OCI-LY7 (cell line): ENCODE measurements at regions not wholly inside any gene's neighbourhood (a gene's known extent, or its start where the extent isn't known, plus 50 kb on each side); places are given as distances from the start of the nearest gene placed in this dataset.

Source experiments
- BruUV-seq: library from RNA; stranded (reverse); fragments of 400-500 nt; replicated peaks from 2 replicates; lab custom pipeline; 2021; lab: Mats Ljungman, UMichigan
- CTCF ChIA-PET: fragments of 300-600 bp; sonication (Branson Sonifier 250); formaldehyde crosslinking; loops from one replicate; lab custom pipeline; 2022; ENCODE audit warnings: antibody characterized with exemption; ENCODE audit not compliant: unreplicated experiment; lab: Charles Lee
- POLR2A ChIA-PET: fragments of 300-600 bp; sonication (Branson Sonifier 250); formaldehyde crosslinking; loops from one replicate; lab custom pipeline; 2022; ENCODE audit warnings: antibody characterized with exemption; lab: Charles Lee
- DNase-seq: peaks from one replicate; pipeline ENCODE4 v3.0.0-alpha.2; 2015; ENCODE audit warnings: low spot score
- H2AFZ ChIP-seq: fragments of 200-600 bp; sonication (generic), shearing (Covaris generic); 2 replicates; pipeline ENCODE4 v1.6.1; 2014; ENCODE audit warnings: mild to moderate bottlenecking, antibody characterized with exemption, low read length, moderate library complexity
- H3K27ac ChIP-seq: fragments of 200-600 bp; sonication (generic); 2 replicates; pipeline ENCODE4 v1.5.1; 2014; ENCODE audit warnings: mixed run types, low read depth, mild to moderate bottlenecking, moderate library complexity, low read length, inconsistent platforms; ENCODE audit not compliant: poor library complexity, severe bottlenecking
- H3K36me3 ChIP-seq: fragments of 200-600 bp; sonication (generic); 2 replicates; pipeline ENCODE4 v1.6.1; 2014; ENCODE audit warnings: mild to moderate bottlenecking, antibody characterized with exemption, low read length, moderate library complexity, mixed read lengths; ENCODE audit not compliant: insufficient read depth
- H3K4me1 ChIP-seq: fragments of 200-600 bp; sonication (generic); 2 replicates; pipeline ENCODE4 v1.5.1; 2014; ENCODE audit warnings: mild to moderate bottlenecking, low read length; ENCODE audit not compliant: insufficient read depth, poor library complexity, severe bottlenecking
- H3K4me2 ChIP-seq: fragments of 200-600 bp; sonication (generic); 2 replicates; pipeline ENCODE4 v1.6.1; 2014; ENCODE audit warnings: mild to moderate bottlenecking, low read length
- H3K4me3 ChIP-seq: fragments of 200-600 bp; sonication (generic); 2 replicates; pipeline ENCODE4 v1.5.1; 2014; ENCODE audit warnings: mild to moderate bottlenecking, low read depth, low read length; ENCODE audit not compliant: poor library complexity, severe bottlenecking
- H3K79me2 ChIP-seq: fragments of 200-600 bp; sonication (generic); 2 replicates; pipeline ENCODE4 v1.6.1; 2016; ENCODE audit warnings: low read depth, mild to moderate bottlenecking, low read length, moderate library complexity, mixed read lengths; ENCODE audit not compliant: insufficient read depth
- H3K9me2 ChIP-seq: fragments of 200-600 bp; sonication (generic); 2 replicates; pipeline ENCODE4 v1.6.1; 2016; ENCODE audit warnings: mild to moderate bottlenecking, low read length, mixed read lengths; ENCODE audit not compliant: insufficient read depth
- H3K9me3 ChIP-seq: fragments of 200-600 bp; sonication (generic); 2 replicates; pipeline ENCODE4 v1.6.1; 2014; ENCODE audit warnings: mild to moderate bottlenecking, mixed run types, low read length, mixed read lengths
- H4K20me1 ChIP-seq: fragments of 200-600 bp; sonication (generic); 2 replicates; pipeline ENCODE4 v1.6.1; 2014; ENCODE audit warnings: mild to moderate bottlenecking, antibody characterized with exemption, low read length, moderate library complexity, mixed read lengths; ENCODE audit not compliant: insufficient read depth
- CTCF ChIP-seq: fragments of 200-600 bp; sonication (generic); conservative IDR thresholded peaks from 2 replicates; pipeline ENCODE4 v1.5.1; 2014; ENCODE audit warnings: mild to moderate bottlenecking, antibody characterized with exemption, low read length, moderate library complexity, mixed read lengths
- EZH2phosphoT487 ChIP-seq: fragments of 200-600 bp; sonication (generic); IDR thresholded peaks from 2 replicates; pipeline ENCODE4 v1.6.1; 2018; ENCODE audit warnings: low read depth, borderline replicate concordance, mild to moderate bottlenecking, mixed run types, antibody characterized with exemption, low read length, moderate library complexity, mixed read lengths
- intact Hi-C: fragments of 100-400 bp; cut with micrococcal nuclease; formaldehyde crosslinking; loops from one replicate; pipeline ENCODE4 v1.10.0; 2022; ENCODE audit not compliant: unreplicated experiment

- no peak for TF ChIP-seq CTCF
- no peak for TF ChIP-seq EZH2phosphoT487
- POLR2A ChIA-PET, result no interaction called here
- Histone ChIP-seq H3K27ac (no peak overlapping the region), H3K9me3 (no peaks in the 10 kb centered on the region), H4K20me1 (no peaks in the 10 kb centered on the region), H3K79me2 (no peaks in the 10 kb centered on the region), H3K4me3 (no peak overlapping the region), H3K4me2 (no peak overlapping the region), H2AFZ (no peak overlapping the region), H3K9me2 (no peaks in the 10 kb centered on the region), H3K36me3 (no peaks in the 10 kb centered on the region), H3K4me1 (no peaks in the 10 kb centered on the region)
- BruUV-seq, result no TSS peak
- DNase-seq, result no peak
- intact Hi-C loops, result no loop called here
- CTCF ChIA-PET, result no interaction called here
Measured at GRCh38 chr1:47507881-47508701, 70.2 kb downstream of the FOXD2 start.

- H3K27ac ChIP-seq, result no peak overlapping the region
- POLR2A ChIA-PET, result no interaction called here
- H4K20me1 ChIP-seq, result no peaks in the 10 kb centered on the region
- no peaks in the 10 kb centered on the region for H3K36me3 ChIP-seq
- CTCF ChIA-PET, result no interaction called here
- DNase-seq, result no peak
- intact Hi-C loops, result no loop called here
- no peaks in the 10 kb centered on the region for H3K4me1 ChIP-seq
- TF ChIP-seq EZH2phosphoT487 (no peak), CTCF (no peak)
- H3K9me3 ChIP-seq, result no peaks in the 10 kb centered on the region
- H3K4me3 ChIP-seq, result no peak overlapping the region
- no peaks in the 10 kb centered on the region for H3K79me2 ChIP-seq
- no peak overlapping the region for H2AFZ ChIP-seq
- no peak overlapping the region for H3K4me2 ChIP-seq
- no peaks in the 10 kb centered on the region for H3K9me2 ChIP-seq
- no TSS peak for BruUV-seq
Measured at GRCh38 chr1:47508702-47509431, 71.0 kb downstream of the FOXD2 start.
